GM21619 (cell line): ENCODE measurements at regions not wholly inside any gene's neighbourhood (a gene's known extent, or its start where the extent isn't known, plus 50 kb on each side); places are given as distances from the start of the nearest gene placed in this dataset.

Source experiments
- ATAC-seq: cut with Tn5 transposase; IDR thresholded peaks from one replicate; pipeline ENCODE4 v1.9.1; 2021; ENCODE audit not compliant: unreplicated experiment

GRCh38 chr18:38369772-38370690 is 804.4 kb upstream of the CELF4 start:
- peak; percentile 61 for ATAC-seq

GRCh38 chr18:38368886-38369285 is 803.3 kb upstream of the CELF4 start:
- ATAC-seq = no peak

- no peak for ATAC-seq
Measured at GRCh38 chr18:38368246-38368645, 802.6 kb upstream of the CELF4 start.

- no peak for ATAC-seq
Measured at GRCh38 chr18:38367473-38367872, 801.9 kb upstream of the CELF4 start.

GRCh38 chr18:38362286-38362792 is 796.7 kb upstream of the CELF4 start:
- ATAC-seq = no peak

- no peak for ATAC-seq
Measured at GRCh38 chr18:38358805-38359657, 793.4 kb upstream of the CELF4 start.

GRCh38 chr18:38353149-38353548 is 787.6 kb upstream of the CELF4 start:
- no peak for ATAC-seq

- ATAC-seq = no peak
Measured at GRCh38 chr18:38350141-38350540, 784.5 kb upstream of the CELF4 start.

- ATAC-seq = no peak
Measured at GRCh38 chr18:38330573-38330972, 765.0 kb upstream of the CELF4 start.

- ATAC-seq = no peak
Measured at GRCh38 chr18:38329145-38329544, 763.5 kb upstream of the CELF4 start.

GRCh38 chr18:38322206-38322605 is 756.6 kb upstream of the CELF4 start:
- no peak for ATAC-seq

- ATAC-seq = no peak
Measured at GRCh38 chr18:38321262-38321661, 755.7 kb upstream of the CELF4 start.

- ATAC-seq = no peak
Measured at GRCh38 chr18:38318416-38318815, 752.8 kb upstream of the CELF4 start.

GRCh38 chr18:38313831-38314230 is 748.2 kb upstream of the CELF4 start:
- ATAC-seq = no peak

- no peak for ATAC-seq
Measured at GRCh38 chr18:38312532-38312931, 746.9 kb upstream of the CELF4 start.

GRCh38 chr18:38310936-38311335 is 745.3 kb upstream of the CELF4 start:
- no peak for ATAC-seq

- no peak for ATAC-seq
Measured at GRCh38 chr18:38307914-38308313, 742.3 kb upstream of the CELF4 start.

- no peak for ATAC-seq
Measured at GRCh38 chr18:38305961-38306360, 740.4 kb upstream of the CELF4 start.

- ATAC-seq = no peak
Measured at GRCh38 chr18:38301621-38302020, 736.0 kb upstream of the CELF4 start.

GRCh38 chr18:38297910-38298309 is 732.3 kb upstream of the CELF4 start:
- no peak for ATAC-seq

- no peak for ATAC-seq
Measured at GRCh38 chr18:38290229-38290628, 724.6 kb upstream of the CELF4 start.

GRCh38 chr18:38284972-38285371 is 719.4 kb upstream of the CELF4 start:
- ATAC-seq = no peak
